ENCODE measurements at regions not wholly inside any gene's neighbourhood (a gene's known extent, or its start where the extent isn't known, plus 50 kb on each side); places are given as distances from the start of the nearest gene placed in this dataset.

DNA sequence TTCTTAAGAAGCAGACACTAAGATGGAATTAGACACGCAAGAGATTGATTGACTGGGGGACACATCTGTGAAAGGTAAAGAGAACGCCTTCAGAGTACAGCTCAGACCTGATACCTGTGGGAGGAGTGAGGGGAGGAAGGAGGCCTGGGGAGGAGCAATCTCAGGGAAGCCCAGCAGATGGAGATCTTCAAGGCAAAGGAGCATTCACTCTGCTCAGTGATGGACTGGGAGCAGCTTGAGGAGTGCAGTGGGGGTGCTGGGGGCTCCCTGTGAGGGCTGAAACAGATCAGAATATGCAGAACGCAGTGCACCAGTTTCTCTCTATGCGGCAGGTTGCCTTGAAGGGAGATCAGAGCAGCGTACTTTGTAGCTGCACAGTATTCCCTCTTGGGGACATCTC lies 103.7 kb upstream of the ATP8B1 start:
- no peaks in the 10 kb centered on the region for H3K9me3 ChIP-seq
- ATAC-seq (peak in 1 of 8 donors; percentile 16), DNase-seq (no peak)
- H3K36me3 ChIP-seq = no peaks in the 10 kb centered on the region
- H3K27me3 ChIP-seq = peaks cover 0 to 24% (median 0%) of the 10 kb centered on the region in 7 donors
- TF ChIP-seq, protein P1, sequence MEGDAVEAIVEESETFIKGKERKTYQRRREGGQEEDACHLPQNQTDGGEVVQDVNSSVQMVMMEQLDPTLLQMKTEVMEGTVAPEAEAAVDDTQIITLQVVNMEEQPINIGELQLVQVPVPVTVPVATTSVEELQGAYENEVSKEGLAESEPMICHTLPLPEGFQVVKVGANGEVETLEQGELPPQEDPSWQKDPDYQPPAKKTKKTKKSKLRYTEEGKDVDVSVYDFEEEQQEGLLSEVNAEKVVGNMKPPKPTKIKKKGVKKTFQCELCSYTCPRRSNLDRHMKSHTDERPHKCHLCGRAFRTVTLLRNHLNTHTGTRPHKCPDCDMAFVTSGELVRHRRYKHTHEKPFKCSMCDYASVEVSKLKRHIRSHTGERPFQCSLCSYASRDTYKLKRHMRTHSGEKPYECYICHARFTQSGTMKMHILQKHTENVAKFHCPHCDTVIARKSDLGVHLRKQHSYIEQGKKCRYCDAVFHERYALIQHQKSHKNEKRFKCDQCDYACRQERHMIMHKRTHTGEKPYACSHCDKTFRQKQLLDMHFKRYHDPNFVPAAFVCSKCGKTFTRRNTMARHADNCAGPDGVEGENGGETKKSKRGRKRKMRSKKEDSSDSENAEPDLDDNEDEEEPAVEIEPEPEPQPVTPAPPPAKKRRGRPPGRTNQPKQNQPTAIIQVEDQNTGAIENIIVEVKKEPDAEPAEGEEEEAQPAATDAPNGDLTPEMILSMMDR (IDR thresholded peaks at IDR 0.05) = no peak
- 83 to 85% methylated on average over 5 of the region's 5 CpGs for WGBS, 2 donors
- peaks cover 0 to 2% (median 0%) of the 10 kb centered on the region in 9 donors for H3K4me1 ChIP-seq
- H3K27ac ChIP-seq = no peak overlapping the region
- H3K4me3 ChIP-seq = no peak overlapping the region
- intact Hi-C loops (cut with DNase I) = no loop called here

DNA sequence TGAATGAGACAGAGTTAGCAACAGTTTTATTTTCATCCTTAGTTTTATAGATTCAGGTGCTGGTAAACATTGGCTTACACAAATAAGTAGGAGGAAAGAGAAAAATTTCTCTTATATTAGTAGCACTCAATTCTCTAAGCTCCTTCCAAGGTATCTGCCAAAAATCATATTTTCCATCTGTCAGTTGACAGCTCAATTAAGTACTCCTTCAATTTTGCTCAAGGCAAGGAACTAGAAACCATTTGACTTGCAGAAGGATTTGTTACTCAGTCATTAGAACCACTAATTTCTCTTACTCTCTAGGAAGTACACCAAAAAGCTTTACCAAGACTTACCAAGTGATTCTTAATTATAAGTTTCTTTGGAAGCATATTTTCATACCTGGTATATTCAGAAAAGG lies 101.4 kb upstream of the ATP8B1 start:
- DNase-seq = no peak
- no peaks in the 10 kb centered on the region for H3K36me3 ChIP-seq
- H3K4me3 ChIP-seq = no peak overlapping the region
- TF ChIP-seq, protein P1 (IDR thresholded peaks at IDR 0.05) = no peak
- H3K27ac ChIP-seq = no peak overlapping the region
- intact Hi-C loops (cut with DNase I) = no loop called here
- H3K9me3 ChIP-seq = no peaks in the 10 kb centered on the region
- ATAC-seq = no peak
- no peaks in the 10 kb centered on the region for H3K4me1 ChIP-seq
- H3K27me3 ChIP-seq = peaks cover 0 to 24% (median 0%) of the 10 kb centered on the region in 7 donors

DNA sequence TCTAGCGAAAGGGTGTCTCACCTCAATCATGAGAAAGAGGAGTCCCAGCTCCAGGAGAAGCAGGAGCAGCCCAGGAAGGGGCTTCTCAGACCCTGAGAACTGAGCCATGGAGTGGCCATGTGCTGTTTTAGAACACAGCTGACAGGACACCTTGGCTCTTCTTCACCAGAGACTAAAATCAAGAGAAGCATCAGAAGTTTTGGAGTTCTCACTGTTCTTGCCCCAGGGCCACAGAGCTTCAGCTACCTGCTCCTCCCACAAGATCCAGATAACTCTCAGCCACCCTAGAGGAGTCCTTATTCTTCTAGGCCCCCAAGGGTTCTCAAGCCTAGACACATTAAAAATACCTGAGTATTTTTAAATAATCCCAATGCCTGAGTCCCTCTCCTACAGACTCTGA lies 99.6 kb upstream of the ATP8B1 start:
- no peaks in the 10 kb centered on the region for H3K9me3 ChIP-seq
- TF ChIP-seq, protein P1 (IDR thresholded peaks at IDR 0.05) = no peak
- H3K27me3 ChIP-seq = peaks cover 0 to 17% (median 0%) of the 10 kb centered on the region in 7 donors
- ATAC-seq = no peak
- intact Hi-C loops (cut with DNase I) = no loop called here
- no peak for DNase-seq
- WGBS, 2 donors = 97 to 100% methylated on average over 1 of the region's 1 CpG
- no peak overlapping the region for H3K27ac ChIP-seq
- no peak overlapping the region for H3K4me3 ChIP-seq
- H3K36me3 ChIP-seq = no peaks in the 10 kb centered on the region
- H3K4me1 ChIP-seq = peaks cover 0 to 4% (median 0%) of the 10 kb centered on the region in 9 donors

DNA sequence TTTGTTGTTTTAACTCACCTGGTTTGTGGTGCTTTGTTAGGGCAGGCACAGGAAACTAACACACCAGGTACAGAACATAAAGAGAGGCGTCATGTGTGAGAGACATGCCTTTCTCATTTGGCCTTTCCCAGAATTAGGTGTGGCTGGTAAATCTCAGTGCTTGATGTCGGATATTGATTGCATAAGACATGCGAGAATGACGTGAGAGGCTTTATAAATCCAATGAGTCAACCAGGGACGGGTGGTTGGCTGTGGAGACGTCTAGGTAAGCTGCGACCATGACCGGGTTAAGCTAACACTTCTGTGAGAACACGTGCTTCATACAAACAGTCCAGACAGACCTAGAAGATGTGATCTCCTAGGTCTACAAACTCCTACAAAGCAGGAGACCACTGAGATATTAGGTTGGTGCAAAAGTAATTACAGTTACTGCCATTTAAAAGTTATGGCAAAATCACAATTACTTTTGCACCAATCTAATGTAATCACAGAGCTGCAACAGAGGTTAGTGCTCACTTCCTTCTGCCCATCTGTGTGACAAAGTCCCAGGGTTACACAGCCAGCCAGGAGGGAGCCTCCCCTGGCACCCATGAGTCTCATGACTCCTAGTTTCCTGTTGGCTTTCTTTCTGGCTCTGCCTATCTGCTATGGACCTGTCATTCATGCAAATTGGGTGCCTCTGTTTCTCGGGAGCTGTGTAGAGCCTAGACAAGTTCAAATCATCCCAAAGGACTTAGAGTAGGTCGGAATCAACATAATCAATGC lies 98.9 kb upstream of the ATP8B1 start:
- DNase-seq = no peak
- TF ChIP-seq, protein P1 (IDR thresholded peaks at IDR 0.05) = no peak
- Histone ChIP-seq H3K27ac (no peak overlapping the region), H3K27me3 (peaks cover 0 to 12% (median 0%) of the 10 kb centered on the region in 7 donors), H3K4me1 (peaks cover 0 to 4% (median 0%) of the 10 kb centered on the region in 9 donors), H3K4me3 (no peak overlapping the region), H3K36me3 (no peaks in the 10 kb centered on the region), H3K9me3 (no peaks in the 10 kb centered on the region)
- intact Hi-C loops (cut with DNase I) = no loop called here
- no peak for ATAC-seq
- 85 to 91% methylated on average over 11 of the region's 11 CpGs for WGBS, 2 donors

All from heart right ventricle (tissue), 16 donors.